ENCODE measurements at regions not wholly inside any gene's neighbourhood (a gene's known extent, or its start where the extent isn't known, plus 50 kb on each side); places are given as distances from the start of the nearest gene placed in this dataset.

- no peak for TF ChIP-seq ZNF318 (CRISPR knock-in tag; IDR thresholded peaks at IDR 0.05)
- no peak for TF ChIP-seq MTA1 (CRISPR knock-in tag; IDR thresholded peaks at IDR 0.05; ENCODE audit: borderline replicate concordance)
- peak; percentile 54 for TF ChIP-seq STAG1 (CRISPR knock-in tag; IDR thresholded peaks at IDR 0.05)
- peak; percentile 40 for TF ChIP-seq CTCF (CRISPR knock-in tag; IDR thresholded peaks at IDR 0.05)
- TF ChIP-seq ZNF550 (CRISPR knock-in tag; IDR thresholded peaks at IDR 0.05; ENCODE audit: borderline replicate concordance) = no peak
- no peak for TF ChIP-seq AHR (CRISPR knock-in tag; IDR thresholded peaks at IDR 0.05)
- Histone ChIP-seq H3K4me1 (ENCODE audit: insufficient read depth, low read length) (no peaks in the 10 kb centered on the region), H2AFZ (ENCODE audit: low read length) (no peak overlapping the region), H3K36me3 (replicated peaks in 1 of 2; ENCODE audit: control insufficient read depth in 1 of 2, insufficient read depth in 2 of 2, low read length in 2 of 2) (no peaks in the 10 kb centered on the region), H3K79me2 (ENCODE audit: insufficient read depth, low read length) (no peaks in the 10 kb centered on the region), H3K4me2 (ENCODE audit: low read depth, low read length) (no peak overlapping the region), H4K20me1 (ENCODE audit: insufficient read depth, low read length) (no peaks in the 10 kb centered on the region), H3K4me3 (replicated peaks in 1 of 3; ENCODE audit: insufficient read depth in 1 of 3, low read depth in 2 of 3, low read length in 3 of 3) (no peak overlapping the region), H3K9ac (ENCODE audit: insufficient read depth, low read depth, low read length) (no peak overlapping the region), H3K9me3 (ENCODE audit: low read length) (0 out of 2 replicates have a peak, but pooled peaks cover 5% of the 10 kb centered on the region), H3K27me3 (ENCODE audit: control insufficient read depth in 1 of 2, insufficient read depth in 2 of 2, low read length in 2 of 2) (no peaks in the 10 kb centered on the region), H3K27ac (ENCODE audit: extremely low read length, insufficient read depth, low read length) (no peak overlapping the region)
- ATAC-seq = peak; percentile 41; the same call in 1 of the 3 replicates
- FAIRE-seq = peak; percentile 43
- WGBS (ENCODE audit: low lambda C conversion rate) = 9% methylated on average over 5 of the region's 5 CpGs
- in situ Hi-C loops (cut with HindIII; ENCODE audit: extremely low pct_ligation_motif_present, low pct_unique_long_range_greater_than_20kb) (no loop called here), intact Hi-C loops (cut with micrococcal nuclease; ENCODE audit: unreplicated experiment) (no loop called here)
- BruUV-seq (replicated peaks) = no TSS peak
- ChIA-PET POLR2A (no interaction called here), CTCF (ENCODE audit: low intra/inter-chr PET ratio, low total read pairs) (interaction anchor here (1.2 kb wide), 1 partner anchor 136 kb away, joined by 4 read pairs; no protein-coding TSS in a partner anchor)
- DNase-seq (ENCODE audit: low spot score) = peak; percentile 24
Observed at GRCh38 chr12:118704527-118705241, 276.7 kb upstream of the SRRM4 start.
